Heart left ventricle (tissue), 16 donors: ENCODE measurements at regions not wholly inside any gene's neighbourhood (a gene's known extent, or its start where the extent isn't known, plus 50 kb on each side); places are given as distances from the start of the nearest gene placed in this dataset.

Experiments used
- ATAC-seq, 4 donors: fragments of 200-7000 bp; cut with Tn5 transposase; one replicate each; pipeline ENCODE4 v1.9.1; 2020 to 2022; ENCODE audit warnings: moderate library complexity in 4 of 4, mild to moderate bottlenecking in 3 of 4, moderate number of reproducible peaks in 1 of 4
- DNase-seq, 5 donors: peaks; one replicate each; pipeline ENCODE4 v3.0.0-alpha.2; 2020
- H3K27ac ChIP-seq, 12 donors: fragments of 200-600 bp; sonication (generic) in 4 of 12; one replicate each; pipeline versions ENCODE4 v1.5.0 to v1.8.0; 2016 to 2022; ENCODE audit warnings: mild to moderate bottlenecking in 2 of 12
- H3K27me3 ChIP-seq, 9 donors: fragments of 200-600 bp; sonication (generic) in 2 of 9; one replicate each; pipeline versions ENCODE4 v1.5.1 to v1.8.0; 2016 to 2022; ENCODE audit warnings: mild to moderate bottlenecking in 3 of 9
- H3K36me3 ChIP-seq, 9 donors: fragments of 200-600 bp; sonication (generic) in 2 of 9; one replicate each; pipeline versions ENCODE4 v1.5.0 to v1.8.0; 2018 to 2022; ENCODE audit warnings: mild to moderate bottlenecking in 2 of 9
- H3K4me1 ChIP-seq, 12 donors: fragments of 200-600 bp; sonication (generic) in 4 of 12; one replicate each; pipeline versions ENCODE4 v1.5.0 to v1.8.0; 2016 to 2022; ENCODE audit warnings: mild to moderate bottlenecking in 3 of 12
- H3K4me3 ChIP-seq, 12 donors: fragments of 200-600 bp; sonication (generic) in 4 of 12; one replicate each; pipeline versions ENCODE4 v1.5.0 to v1.8.0; 2017 to 2022; ENCODE audit warnings: mild to moderate bottlenecking in 9 of 12, moderate library complexity in 4 of 12
- H3K9me3 ChIP-seq, 12 donors: fragments of 200-600 bp; sonication (generic) in 4 of 12; one replicate each; pipeline versions ENCODE4 v1.5.0 to v1.8.0; 2016 to 2022; ENCODE audit warnings: mild to moderate bottlenecking in 1 of 12
- POLR2A ChIP-seq, 2 donors: fragments of 450-650 bp; IDR thresholded peaks; one replicate each; pipeline ENCODE4 v1.6.1; 2017; ENCODE audit warnings: antibody characterized with exemption in 2 of 2, mild to moderate bottlenecking in 2 of 2, moderate library complexity in 2 of 2
- WGBS, 4 donors: extraction: QIAGEN DNeasy Blood & Tissue Kit in 2 of 4; methylation state at CpG; one replicate each; pipeline versions ENCODE4 v1.1.5 to v1.1.7; 2013 to 2018; 5-methylcytosine and 5-hydroxymethylcytosine counted together
- intact Hi-C, 10 donors: fragments of 100-400 bp; cut with DNase I; formaldehyde crosslinking; loops; one replicate each; pipeline versions ENCODE4 v1.11.1 to v1.14.2; 2022
- TF ChIP-seq, protein P1 (sequence below), 12 donors: fragments of 200-600 bp; sonication (generic) in 4 of 12; IDR thresholded peaks; one replicate each; pipeline versions ENCODE4 v1.5.0 to v1.8.0; 2018 to 2022; ENCODE audit warnings: antibody characterized with exemption in 12 of 12, mild to moderate bottlenecking in 5 of 12
- donor health status: ischemic (EF 13 %, LVEDD 7.1; RV severe dilation, severe dysfunction).
- donor health status: healthy with polysubstance abuse.
- donor health status: DM: no; HTN: yes; CAD: no.
- donor health status: DM: no; HTN: no; CAD: no.
- donor health status: ischemic (EF 25% LVEDD 6.9; RV normal size, moderate dysfunction).
- donor health status: ischemic (EF 25% LVEDD 5.7; RV mildly dilated, moderate dysfunction).
- donor health status: healthy.
- donor health status: DM: yes; HTN: yes; CAD: no.
- donor health status: ischemic (EF 35%, LVEDD 5.7; RV mildly dilated, moderate dysfunction).
- donor health status: nonischemic (EF 11% LVEDD 7.7; RV severe dilation, severe dysfunction).
- donor health status: DM: yes; HTN: yes; CAD: no.
- donor health status: PGD.
- donor health status: ischemic (EF 29% LVEDD 5.4; RV normal size, mild dysfunction).
- donor health status: nonischemic (EF 23%, LVEDD 6.1; RV moderate dilation, normal function).

DNA sequence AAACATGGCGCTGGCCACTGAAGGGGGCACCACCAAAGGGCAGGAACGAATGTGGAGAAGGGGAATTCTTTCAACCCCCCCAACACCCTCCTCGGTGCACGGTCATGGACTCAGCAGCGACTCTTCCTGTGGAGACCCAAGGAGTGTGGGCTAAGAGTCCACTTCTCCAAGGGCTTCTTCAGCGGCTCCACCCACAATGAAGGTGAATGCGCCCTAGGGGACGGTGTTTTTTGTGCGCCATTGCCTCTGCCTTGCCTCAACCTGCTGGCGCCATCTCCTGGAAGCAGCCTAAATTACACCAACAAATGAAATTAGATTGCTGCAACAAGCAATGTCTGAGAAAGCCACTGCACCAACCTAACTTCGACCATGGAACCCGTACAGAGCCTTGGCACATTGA is 169.2 kb upstream of the MAGEB18 start:
- no peak for TF ChIP-seq POLR2A (IDR thresholded peaks at IDR 0.05)
- TF ChIP-seq, protein P1, sequence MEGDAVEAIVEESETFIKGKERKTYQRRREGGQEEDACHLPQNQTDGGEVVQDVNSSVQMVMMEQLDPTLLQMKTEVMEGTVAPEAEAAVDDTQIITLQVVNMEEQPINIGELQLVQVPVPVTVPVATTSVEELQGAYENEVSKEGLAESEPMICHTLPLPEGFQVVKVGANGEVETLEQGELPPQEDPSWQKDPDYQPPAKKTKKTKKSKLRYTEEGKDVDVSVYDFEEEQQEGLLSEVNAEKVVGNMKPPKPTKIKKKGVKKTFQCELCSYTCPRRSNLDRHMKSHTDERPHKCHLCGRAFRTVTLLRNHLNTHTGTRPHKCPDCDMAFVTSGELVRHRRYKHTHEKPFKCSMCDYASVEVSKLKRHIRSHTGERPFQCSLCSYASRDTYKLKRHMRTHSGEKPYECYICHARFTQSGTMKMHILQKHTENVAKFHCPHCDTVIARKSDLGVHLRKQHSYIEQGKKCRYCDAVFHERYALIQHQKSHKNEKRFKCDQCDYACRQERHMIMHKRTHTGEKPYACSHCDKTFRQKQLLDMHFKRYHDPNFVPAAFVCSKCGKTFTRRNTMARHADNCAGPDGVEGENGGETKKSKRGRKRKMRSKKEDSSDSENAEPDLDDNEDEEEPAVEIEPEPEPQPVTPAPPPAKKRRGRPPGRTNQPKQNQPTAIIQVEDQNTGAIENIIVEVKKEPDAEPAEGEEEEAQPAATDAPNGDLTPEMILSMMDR (IDR thresholded peaks at IDR 0.05) = peak in 9 of 12 donors; percentile 9 to 46 (median 27)

DNA sequence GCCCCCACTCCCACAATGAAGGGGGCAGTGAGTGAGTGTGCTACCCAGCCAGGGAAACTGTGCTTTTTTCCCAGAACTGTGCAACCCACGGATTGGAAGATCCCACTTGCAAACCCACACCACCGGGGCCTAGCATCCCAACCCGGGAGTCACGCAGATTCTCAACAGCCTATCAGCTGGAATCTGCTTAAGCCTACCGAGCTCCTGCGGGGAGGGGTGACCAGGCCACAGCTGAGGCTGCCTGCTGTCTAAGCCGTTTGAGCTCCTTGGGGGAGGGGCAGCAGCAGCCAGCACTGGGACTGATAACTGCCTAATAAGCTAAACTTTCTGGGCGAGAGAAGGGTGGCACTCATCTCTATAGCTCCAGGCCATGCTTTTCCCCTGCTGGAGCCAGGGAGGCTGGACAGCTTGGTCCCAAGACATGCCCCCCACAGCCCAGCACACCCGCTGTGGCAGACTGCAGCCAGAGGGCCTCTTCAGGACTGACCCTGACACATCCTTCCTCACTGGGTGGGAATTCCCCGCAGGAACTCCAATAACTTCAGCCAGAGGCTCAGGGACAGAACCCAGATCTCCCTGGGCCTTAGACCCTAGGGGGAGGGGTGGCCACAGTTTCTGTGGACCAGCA is 161.3 kb upstream of the MAGEB18 start:
- Histone ChIP-seq H3K4me3 (no peak overlapping the region), H3K27me3 (no peaks in the 10 kb centered on the region), H3K27ac (no peak overlapping the region), H3K9me3 (peaks cover 0 to 14% (median 0%) of the 10 kb centered on the region in 12 donors), H3K36me3 (no peaks in the 10 kb centered on the region), H3K4me1 (no peaks in the 10 kb centered on the region)
- ATAC-seq (no peak), DNase-seq (no peak)
- TF ChIP-seq, protein P1 (IDR thresholded peaks at IDR 0.05) = no peak
- TF ChIP-seq POLR2A (IDR thresholded peaks at IDR 0.05) = no peak
- 34 to 50% (median 44%) methylated on average over 4 to 10 of the region's 10 CpGs for WGBS, 4 donors
- intact Hi-C loops = loop anchor here in 2 of 10 donors (10.0 kb wide), 2 partner anchors 252 to 262 kb away; no protein-coding TSS in a partner anchor

More for the DNA sequence above, 169.2 kb upstream of the MAGEB18 start:
- Histone ChIP-seq H3K36me3 (no peaks in the 10 kb centered on the region), H3K9me3 (peaks cover 0 to 14% (median 0%) of the 10 kb centered on the region in 12 donors), H3K4me3 (no peak overlapping the region), H3K4me1 (no peaks in the 10 kb centered on the region), H3K27ac (no peak overlapping the region), H3K27me3 (no peaks in the 10 kb centered on the region)
- DNase-seq (peak in 2 of 5 donors; percentile 9 to 31), ATAC-seq (no peak)
- intact Hi-C loops = loop anchor here in 7 of 10 donors (2.0 to 5.0 kb wide), 2 partner anchors 246 to 247 kb away; no protein-coding TSS in a partner anchor
- WGBS, 4 donors = 34 to 46% (median 42%) methylated on average over 11 to 12 of the region's 12 CpGs

DNA sequence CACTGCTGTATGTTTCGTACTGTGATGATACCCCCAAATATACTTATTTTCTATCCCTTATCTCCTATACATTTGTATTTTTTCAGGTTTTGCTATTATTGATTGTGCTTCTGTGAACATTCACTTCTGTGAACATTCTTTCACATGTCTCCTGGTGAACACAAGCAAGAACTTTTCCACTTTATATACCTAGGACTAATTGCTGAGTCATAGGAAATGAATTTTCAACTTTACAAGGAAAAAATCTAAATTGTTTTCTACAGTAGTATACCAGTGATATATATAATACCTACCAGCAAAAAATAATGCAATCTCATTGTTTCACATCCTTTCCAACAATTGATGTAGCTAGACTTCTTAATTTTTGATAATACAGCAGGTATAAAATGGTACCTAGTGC is 139.5 kb upstream of the MAGEB18 start:
- Histone ChIP-seq H3K4me3 (no peak overlapping the region), H3K4me1 (no peaks in the 10 kb centered on the region), H3K9me3 (no peaks in the 10 kb centered on the region), H3K27me3 (no peaks in the 10 kb centered on the region), H3K27ac (no peak overlapping the region), H3K36me3 (no peaks in the 10 kb centered on the region)
- ATAC-seq = no peak
- WGBS, 4 donors = 39 to 92% (median 89%) methylated on average over 1 of the region's 1 CpG
- DNase-seq = no peak
- TF ChIP-seq, protein P1 (IDR thresholded peaks at IDR 0.05) = no peak
- no peak for TF ChIP-seq POLR2A (IDR thresholded peaks at IDR 0.05)
- intact Hi-C loops = no loop called here

DNA sequence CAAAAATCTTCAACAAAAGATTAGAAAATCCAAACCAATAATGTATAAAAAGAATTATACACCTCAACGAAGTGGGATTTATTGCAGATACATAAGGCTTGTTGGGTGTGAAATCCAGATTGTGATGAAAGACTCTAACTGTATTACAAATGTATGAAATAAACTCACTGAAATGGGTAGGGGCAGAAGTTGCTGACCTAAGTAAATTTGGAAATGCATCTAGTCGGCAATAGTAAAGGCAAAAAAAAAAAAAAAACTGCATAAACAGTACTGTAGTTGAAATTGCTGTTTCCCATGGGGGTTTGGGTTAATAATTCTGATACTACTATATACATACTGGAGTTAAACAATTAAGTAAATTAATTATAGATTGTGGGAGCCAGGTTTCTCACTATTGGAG is 130.7 kb upstream of the MAGEB18 start:
- ATAC-seq (no peak), DNase-seq (no peak)
- TF ChIP-seq POLR2A (IDR thresholded peaks at IDR 0.05) = no peak
- TF ChIP-seq, protein P1 (IDR thresholded peaks at IDR 0.05) = no peak
- H3K9me3 ChIP-seq = no peaks in the 10 kb centered on the region
- H3K36me3 ChIP-seq = no peaks in the 10 kb centered on the region
- H3K4me1 ChIP-seq = no peaks in the 10 kb centered on the region
- no peak overlapping the region for H3K4me3 ChIP-seq
- no peak overlapping the region for H3K27ac ChIP-seq
- intact Hi-C loops = no loop called here
- H3K27me3 ChIP-seq = no peaks in the 10 kb centered on the region
- 67 to 89% (median 73%) methylated on average over 2 of the region's 2 CpGs for WGBS, 4 donors
